KBM-7 (cell line): ENCODE measurements at regions not wholly inside any gene's neighbourhood (a gene's known extent, or its start where the extent isn't known, plus 50 kb on each side); places are given as distances from the start of the nearest gene placed in this dataset.
"Not testable (repeated sequence)": the region's sequence is repeated elsewhere in the genome, so short reads cannot be mapped to it uniquely, and the experiment has no call there.

ENCODE experiments used
- DNase-seq: peaks from one replicate; pipeline ENCODE4 v3.0.0-alpha.2; 2015
- in situ Hi-C: fragments of 300-500 bp; cut with MboI; formaldehyde crosslinking; loops from 2 replicates; pipeline ENCODE4 v1.14.3; 2020; ENCODE audit warnings: low sequenced_read_pairs, low pct_unique_long_range_greater_than_20kb, mixed read lengths

GRCh38 chr2:161480123-161480522 lies 64.0 kb downstream of the TBR1 start:
- DNase-seq = no peak
- in situ Hi-C loops = no loop called here

DNA sequence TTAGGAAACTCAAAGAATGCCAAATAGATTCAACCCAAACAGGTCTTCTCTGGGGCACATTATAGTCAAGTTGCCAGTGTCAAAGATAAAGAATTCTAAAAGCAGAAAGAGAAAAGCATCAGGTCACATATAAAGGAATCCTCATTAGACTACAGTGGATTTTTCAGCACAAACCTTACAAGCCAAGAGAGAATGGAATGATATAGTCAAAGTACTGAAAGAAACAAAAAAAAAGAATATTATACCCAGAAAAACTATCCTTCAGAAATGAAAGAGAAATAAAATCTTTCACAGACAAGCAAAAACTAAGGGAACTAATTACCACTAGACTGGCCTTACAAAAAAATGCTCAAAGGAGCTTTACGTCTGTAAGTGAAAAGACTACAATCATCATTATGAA lies 65.5 kb downstream of the TBR1 start:
- in situ Hi-C loops = no loop called here

GRCh38 chr2:161484061-161484460 lies 68.0 kb downstream of the TBR1 start:
- no peak for DNase-seq
- in situ Hi-C loops = no loop called here

More for the DNA sequence above, 65.5 kb downstream of the TBR1 start:
- DNase-seq = no peak

GRCh38 chr2:161486111-161486510 lies 70.0 kb downstream of the TBR1 start:
- DNase-seq = no peak
- in situ Hi-C loops = no loop called here

DNA sequence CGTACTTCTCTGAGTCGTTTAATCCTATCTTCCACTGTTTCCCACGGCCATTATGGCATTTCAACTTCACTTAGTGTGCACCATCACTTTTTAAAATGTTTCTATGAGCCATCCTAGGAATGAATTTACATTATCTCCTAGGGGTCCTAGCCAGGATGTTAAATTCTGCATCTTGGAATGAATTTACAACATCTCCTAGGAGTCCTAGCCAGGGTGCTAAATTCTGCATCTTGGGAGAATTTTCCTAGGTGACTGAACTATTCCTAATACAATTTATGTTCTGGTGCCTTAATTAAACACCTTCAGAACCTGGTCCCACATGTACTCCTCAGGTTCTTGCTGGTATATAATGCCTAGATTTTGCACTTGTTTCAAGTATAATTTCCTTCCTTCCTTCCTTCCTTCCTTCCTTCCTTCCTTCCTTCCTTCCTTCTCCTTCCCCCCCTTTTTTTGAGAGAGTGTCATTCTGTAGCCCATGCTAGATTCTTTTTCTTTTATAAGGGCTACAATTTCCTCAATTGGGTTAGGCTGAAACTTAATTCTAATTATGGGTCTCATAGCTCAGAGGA lies 72.1 kb downstream of the TBR1 start:
- in situ Hi-C loops = no loop called here
- DNase-seq = no peak

- in situ Hi-C loops = no loop called here
Observed at GRCh38 chr2:161488879-161489278, 72.8 kb downstream of the TBR1 start.

GRCh38 chr2:161500892-161501610 lies 85.0 kb downstream of the TBR1 start:
- in situ Hi-C loops = not testable (repeated sequence)
- peak; percentile 46 for DNase-seq

More at GRCh38 chr2:161488879-161489278, 72.8 kb downstream of the TBR1 start:
- no peak for DNase-seq

DNA sequence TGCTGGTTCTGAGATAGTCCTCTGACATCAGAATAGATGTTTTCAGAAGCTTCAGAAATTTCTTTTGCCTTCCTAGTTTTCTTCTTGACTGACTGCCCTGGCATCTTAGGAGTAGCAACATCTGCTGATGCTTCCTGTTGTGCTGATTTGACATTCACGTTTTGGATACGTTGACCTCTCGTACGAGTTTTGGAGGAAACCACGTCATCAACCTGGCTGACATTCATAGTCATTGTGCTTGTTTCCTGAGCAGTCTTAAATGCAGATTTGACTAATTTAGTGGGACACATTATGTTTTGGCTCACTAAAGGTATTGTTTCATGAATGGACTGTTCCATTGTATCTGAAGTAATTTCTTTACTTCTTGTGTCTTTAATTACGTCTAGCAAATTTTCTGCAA lies 86.2 kb downstream of the TBR1 start:
- DNase-seq, in situ Hi-C loops: not testable (repeated sequence)

DNA sequence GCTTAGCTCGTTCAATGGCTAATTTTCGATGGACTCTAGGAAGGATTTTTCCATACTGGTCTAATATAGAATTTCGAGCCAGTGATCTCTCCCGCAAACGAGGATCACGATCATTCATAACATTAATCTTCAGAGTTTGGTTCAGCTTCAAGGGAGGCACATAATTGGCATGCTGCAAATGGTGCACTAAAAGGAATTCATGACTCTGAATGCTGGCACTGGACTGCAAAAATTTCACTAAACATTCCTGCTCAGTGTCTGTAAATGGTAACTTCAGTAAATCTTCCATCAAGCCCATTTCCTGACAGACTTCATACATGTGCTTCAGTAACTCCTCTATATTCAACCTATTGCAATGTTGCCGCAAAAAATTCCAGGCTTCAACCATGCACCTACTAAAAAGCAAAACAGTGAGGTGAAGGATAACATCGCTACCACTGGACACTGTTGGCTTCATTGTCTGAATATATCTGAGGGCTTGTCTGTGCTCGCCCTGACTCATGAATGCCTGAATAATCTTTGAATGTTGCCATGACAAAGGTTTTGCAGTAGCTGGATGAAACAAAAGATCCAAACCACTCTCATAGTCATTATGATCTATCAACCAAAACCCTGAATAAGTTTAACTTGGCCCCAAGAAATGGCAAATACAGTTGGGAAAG lies 88.7 kb downstream of the TBR1 start:
- DNase-seq, in situ Hi-C loops: not testable (repeated sequence)

- in situ Hi-C loops, DNase-seq: not testable (repeated sequence)
Observed at GRCh38 chr2:161505466-161505865, 89.4 kb downstream of the TBR1 start.

GRCh38 chr2:161513295-161514032 lies 97.4 kb downstream of the TBR1 start:
- in situ Hi-C loops, DNase-seq: not testable (repeated sequence)

DNA sequence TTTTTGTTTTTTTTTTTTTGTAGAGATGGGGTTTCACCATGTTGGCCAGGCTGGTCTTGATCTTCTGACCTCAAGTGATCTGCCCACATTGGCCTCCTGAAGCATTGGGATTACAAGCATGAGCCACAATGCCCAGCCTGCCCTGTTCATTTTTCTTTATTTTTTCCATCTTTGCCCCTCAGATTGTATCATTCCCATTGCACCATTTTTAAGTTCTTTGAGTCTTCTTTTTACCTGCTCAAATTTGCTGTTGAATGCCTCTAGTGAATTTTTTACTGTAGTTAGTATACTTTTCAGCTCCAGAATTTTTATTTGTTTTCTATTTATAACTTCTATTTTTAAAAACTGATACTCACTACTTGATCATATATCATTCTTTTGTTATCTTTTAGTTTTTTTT lies 101.4 kb upstream of the SLC4A10 start:
- DNase-seq = no peak
- in situ Hi-C loops = no loop called here

DNA sequence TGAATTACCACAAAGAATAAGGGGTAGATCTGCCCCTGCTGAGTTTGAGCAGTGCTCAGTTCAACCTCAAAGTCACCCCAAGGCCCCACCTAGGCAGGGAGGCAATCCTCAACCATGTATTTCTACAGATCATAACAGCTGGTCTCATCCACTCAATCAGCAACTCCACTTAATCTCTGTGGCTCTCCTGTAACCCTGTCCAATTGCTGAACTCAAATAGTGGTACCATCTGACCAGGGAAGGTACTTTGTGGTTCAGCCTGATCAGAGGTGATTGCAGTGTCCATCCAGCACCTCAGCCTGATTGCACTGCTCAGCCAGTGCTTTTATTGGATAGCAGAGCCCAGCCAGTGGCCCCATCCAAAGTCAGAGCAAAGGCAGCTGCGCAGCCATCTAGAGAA lies 91.0 kb upstream of the SLC4A10 start:
- no peak for DNase-seq
- in situ Hi-C loops = no loop called here

DNA sequence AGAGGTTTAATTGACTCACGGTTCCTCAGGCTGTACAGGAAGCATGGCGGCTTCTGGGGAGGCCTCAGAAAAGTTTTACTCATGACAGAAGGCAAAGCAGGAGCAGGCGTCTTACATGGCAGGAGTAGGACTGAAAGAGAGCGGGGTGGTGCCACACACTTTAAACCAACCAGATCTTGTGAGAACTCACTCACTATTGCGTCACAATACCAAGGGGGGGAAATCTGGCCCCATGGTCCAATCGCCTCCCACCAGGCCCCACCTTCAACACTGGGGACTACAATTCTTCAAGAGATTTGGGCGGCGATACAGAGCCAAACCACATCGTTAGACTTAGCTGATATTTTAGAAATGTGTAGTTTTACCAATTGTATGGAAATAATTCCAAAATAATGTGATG lies 77.6 kb upstream of the SLC4A10 start:
- in situ Hi-C loops = no loop called here
- no peak for DNase-seq

DNA sequence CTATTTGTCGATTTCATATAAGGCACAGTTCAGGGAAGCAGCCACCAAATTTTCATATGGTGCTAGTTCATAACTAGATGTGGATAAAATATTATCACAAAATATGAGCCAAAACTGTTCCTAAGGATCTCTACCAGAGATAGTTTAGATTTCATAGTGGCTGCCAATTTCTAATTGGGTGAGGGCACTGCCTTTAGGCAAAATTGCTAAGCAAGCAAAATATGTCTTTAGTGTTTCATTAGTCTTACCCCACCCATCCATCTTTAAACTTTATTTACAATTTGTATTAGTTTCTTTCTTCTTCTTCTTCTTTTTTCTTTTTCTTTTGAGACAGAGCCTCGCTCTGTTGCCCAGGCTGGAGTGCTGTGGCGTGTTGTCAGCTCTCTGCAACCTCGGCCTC lies 77.1 kb upstream of the SLC4A10 start:
- no peak for DNase-seq
- in situ Hi-C loops = no loop called here

GRCh38 chr2:161552015-161552414 lies 72.2 kb upstream of the SLC4A10 start:
- no peak for DNase-seq
- in situ Hi-C loops = no loop called here

- in situ Hi-C loops = no loop called here
- DNase-seq = no peak
Observed at GRCh38 chr2:161555826-161556225, 68.4 kb upstream of the SLC4A10 start.

DNA sequence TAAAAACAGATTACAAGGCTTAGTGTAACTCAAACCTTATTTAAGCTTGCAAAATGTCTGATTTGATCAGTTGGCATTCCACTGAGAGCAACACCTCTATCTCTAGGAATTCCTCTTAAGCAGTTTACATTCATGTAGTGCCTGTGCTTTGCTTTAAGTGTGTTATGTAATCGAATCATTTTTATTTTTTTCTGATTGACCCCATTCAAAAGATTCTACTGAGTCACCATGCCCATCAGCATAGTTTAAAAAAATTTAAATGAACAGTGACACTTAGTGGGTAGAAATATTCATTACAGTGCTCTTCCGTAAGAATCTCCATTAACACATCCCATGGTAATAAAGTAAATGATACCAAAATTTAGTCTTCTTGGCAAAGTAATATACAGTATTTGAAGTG lies 67.8 kb upstream of the SLC4A10 start:
- in situ Hi-C loops = no loop called here
- peak; percentile 21 for DNase-seq

DNA sequence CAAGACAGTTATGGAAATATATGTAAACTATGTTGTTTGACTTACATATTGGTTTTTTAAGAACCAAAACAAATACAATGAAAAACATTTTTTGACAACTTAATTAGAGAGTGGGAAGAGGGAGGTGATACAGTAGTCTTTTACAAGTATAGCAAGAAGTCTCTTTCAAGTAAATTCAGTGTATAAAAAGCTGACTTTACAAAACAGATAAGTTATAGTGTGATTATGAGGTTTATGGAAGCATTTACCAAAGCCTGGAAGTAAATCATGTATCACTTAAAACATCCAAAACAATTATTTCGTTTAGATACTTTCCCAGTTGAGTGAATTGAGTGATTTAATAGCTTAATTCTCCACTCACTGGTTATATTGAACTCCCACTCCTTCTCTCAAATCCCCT lies 66.7 kb upstream of the SLC4A10 start:
- no peak for DNase-seq
- in situ Hi-C loops = no loop called here

DNA sequence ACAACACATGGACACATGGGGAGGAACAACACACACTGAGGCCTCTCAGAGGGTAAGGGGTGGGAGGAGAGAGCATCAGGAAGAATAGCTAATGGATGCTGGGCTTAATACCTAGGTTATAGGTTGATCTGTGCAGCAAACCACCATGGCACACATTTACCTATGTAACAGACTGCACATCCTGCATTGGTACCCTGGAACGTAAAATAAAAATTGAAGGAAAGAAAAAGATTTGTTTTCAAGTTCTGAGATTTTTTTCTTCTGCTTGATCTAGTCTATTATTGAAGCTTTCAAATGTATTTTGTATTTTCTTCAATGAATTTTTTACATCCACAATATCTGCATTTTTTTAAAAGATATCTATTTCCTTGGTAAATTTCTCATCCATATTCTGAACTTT lies 59.3 kb upstream of the SLC4A10 start:
- DNase-seq = no peak
- in situ Hi-C loops = no loop called here
